ENCODE measurements at regions not wholly inside any gene's neighbourhood (a gene's known extent, or its start where the extent isn't known, plus 50 kb on each side); places are given as distances from the start of the nearest gene placed in this dataset.

DNA sequence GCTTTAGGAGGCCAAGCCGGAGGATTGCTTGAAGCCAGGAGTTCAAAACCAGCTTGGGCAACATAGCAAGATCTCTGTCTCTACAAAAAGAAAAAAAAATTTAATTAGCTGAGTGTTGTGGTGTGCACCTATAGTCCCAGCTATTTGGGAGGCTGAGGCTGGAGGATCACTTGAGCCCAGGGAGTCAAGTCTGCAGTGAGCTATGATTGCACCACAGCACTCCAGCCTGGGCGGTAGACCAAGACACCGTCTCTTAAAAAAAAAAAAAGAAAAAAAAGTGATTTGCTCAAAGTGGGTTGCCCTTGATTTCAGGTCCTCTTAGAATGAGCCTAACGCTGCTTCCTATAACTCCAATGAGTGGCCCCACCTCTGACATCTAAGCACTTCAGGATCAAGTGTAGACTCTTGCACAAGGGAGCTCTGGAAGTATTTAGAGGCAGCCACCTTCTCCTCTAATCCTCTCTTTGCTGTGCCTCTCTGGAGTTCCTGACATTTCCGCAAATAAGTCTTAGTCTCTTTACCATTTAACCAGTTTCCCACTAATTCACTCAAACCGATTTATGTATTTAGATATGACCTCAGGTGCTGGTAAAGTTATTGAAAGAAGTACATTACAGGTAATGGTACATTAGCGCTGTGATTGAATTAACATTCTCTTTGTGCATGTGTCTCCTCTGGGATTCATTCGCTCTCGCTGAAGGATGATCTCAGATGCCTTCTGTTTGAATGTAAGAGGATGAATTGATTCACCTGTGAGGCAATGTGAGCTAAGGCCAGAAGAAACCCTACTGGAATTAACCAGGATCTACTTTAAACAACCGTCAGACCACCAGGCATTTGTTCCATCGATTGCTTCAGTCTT lies 60.8 kb upstream of the CELF2 start:
- H3K4me3 ChIP-seq (replicated peaks; ENCODE audit: insufficient read depth, low read length) = no peak overlapping the region
- no peak for DNase-seq (ENCODE audit: low read depth in 1 of 2, low spot score in 1 of 2)
- TF ChIP-seq SPI1 (IDR thresholded peaks at IDR 0.05; ENCODE audit: borderline replicate concordance, low read depth) (no peak), REST (IDR thresholded peaks at IDR 0.05; ENCODE audit: insufficient replicate concordance, low read depth) (no peak), GABPA (IDR thresholded peaks at IDR 0.05; ENCODE audit: low read depth) (no peak), POLR2AphosphoS5 (IDR thresholded peaks at IDR 0.05; ENCODE audit: low read depth) (no peak)
- TF ChIP-seq, protein P1, sequence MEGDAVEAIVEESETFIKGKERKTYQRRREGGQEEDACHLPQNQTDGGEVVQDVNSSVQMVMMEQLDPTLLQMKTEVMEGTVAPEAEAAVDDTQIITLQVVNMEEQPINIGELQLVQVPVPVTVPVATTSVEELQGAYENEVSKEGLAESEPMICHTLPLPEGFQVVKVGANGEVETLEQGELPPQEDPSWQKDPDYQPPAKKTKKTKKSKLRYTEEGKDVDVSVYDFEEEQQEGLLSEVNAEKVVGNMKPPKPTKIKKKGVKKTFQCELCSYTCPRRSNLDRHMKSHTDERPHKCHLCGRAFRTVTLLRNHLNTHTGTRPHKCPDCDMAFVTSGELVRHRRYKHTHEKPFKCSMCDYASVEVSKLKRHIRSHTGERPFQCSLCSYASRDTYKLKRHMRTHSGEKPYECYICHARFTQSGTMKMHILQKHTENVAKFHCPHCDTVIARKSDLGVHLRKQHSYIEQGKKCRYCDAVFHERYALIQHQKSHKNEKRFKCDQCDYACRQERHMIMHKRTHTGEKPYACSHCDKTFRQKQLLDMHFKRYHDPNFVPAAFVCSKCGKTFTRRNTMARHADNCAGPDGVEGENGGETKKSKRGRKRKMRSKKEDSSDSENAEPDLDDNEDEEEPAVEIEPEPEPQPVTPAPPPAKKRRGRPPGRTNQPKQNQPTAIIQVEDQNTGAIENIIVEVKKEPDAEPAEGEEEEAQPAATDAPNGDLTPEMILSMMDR (IDR thresholded peaks at IDR 0.05; ENCODE audit: insufficient read depth, low read length) = no peak
- H3K27ac ChIP-seq (replicated peaks) = no peak overlapping the region
- no peaks in the 10 kb centered on the region for H3K27me3 ChIP-seq (ENCODE audit: insufficient read depth, poor library complexity, severe bottlenecking)

DNA sequence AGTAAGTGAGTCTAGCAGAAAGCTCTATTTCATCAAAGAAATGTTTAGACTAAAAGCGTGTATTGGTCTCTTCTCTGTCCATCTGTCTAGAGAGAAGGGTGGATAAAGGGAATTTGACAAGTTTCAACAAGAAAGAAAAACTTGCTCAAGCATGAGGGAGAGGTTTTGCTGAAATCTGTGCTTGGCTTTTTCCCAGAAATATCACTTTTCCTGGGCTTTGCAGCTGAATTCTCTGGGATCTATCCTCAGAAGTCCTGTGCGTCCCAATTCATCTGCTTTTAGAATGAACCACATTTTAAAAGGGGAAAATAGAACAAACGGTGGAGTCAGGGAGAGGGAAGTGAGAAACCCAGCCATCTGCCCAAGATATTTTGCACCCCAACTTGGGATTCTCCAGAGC lies 59.6 kb upstream of the CELF2 start:
- no peak for DNase-seq (ENCODE audit: low read depth in 1 of 2, low spot score in 1 of 2)
- Histone ChIP-seq H3K4me3 (replicated peaks; ENCODE audit: insufficient read depth, low read length) (no peak overlapping the region), H3K27ac (replicated peaks) (no peak overlapping the region), H3K27me3 (ENCODE audit: insufficient read depth, poor library complexity, severe bottlenecking) (no peaks in the 10 kb centered on the region)
- TF ChIP-seq POLR2AphosphoS5 (IDR thresholded peaks at IDR 0.05; ENCODE audit: low read depth) (no peak), SPI1 (IDR thresholded peaks at IDR 0.05; ENCODE audit: borderline replicate concordance, low read depth) (no peak), REST (IDR thresholded peaks at IDR 0.05; ENCODE audit: insufficient replicate concordance, low read depth) (no peak)
- TF ChIP-seq, protein P1 (IDR thresholded peaks at IDR 0.05; ENCODE audit: insufficient read depth, low read length) = no peak

DNA sequence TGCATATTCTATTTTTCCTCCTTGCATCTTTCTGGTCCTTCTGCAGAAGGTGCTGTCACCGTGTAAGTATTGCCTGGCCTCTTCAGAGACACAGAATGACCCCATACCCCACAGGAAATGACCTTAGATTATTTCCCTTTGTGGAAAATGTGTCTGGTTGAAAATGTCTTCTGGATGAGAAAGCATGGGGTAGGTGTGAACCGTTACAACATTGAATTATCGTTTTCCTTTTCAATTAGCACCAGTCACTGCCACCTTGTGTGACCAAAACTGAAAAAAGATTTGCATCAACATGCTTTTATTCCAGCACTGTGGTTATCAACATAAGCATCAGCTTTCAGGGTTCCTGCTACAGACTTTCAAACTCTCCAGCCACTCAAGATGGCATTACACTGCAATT lies 58.0 kb upstream of the CELF2 start:
- H3K27me3 ChIP-seq (ENCODE audit: insufficient read depth, poor library complexity, severe bottlenecking) = no peaks in the 10 kb centered on the region
- no peak for TF ChIP-seq GABPA (IDR thresholded peaks at IDR 0.05; ENCODE audit: low read depth)
- no peak for TF ChIP-seq REST (IDR thresholded peaks at IDR 0.05; ENCODE audit: insufficient replicate concordance, low read depth)
- TF ChIP-seq, protein P1 (IDR thresholded peaks at IDR 0.05; ENCODE audit: insufficient read depth, low read length) = no peak
- no peak for TF ChIP-seq SPI1 (IDR thresholded peaks at IDR 0.05; ENCODE audit: borderline replicate concordance, low read depth)
- no peak for TF ChIP-seq POLR2AphosphoS5 (IDR thresholded peaks at IDR 0.05; ENCODE audit: low read depth)
- H3K27ac ChIP-seq (replicated peaks) = no peak overlapping the region
- no peak overlapping the region for H3K4me3 ChIP-seq (replicated peaks; ENCODE audit: insufficient read depth, low read length)
- no peak for DNase-seq (ENCODE audit: low read depth in 1 of 2, low spot score in 1 of 2)

All from HL-60 (cell line).